Stimulated activated CD4-positive, alpha-beta T cell treated with anti-CD3 and anti-CD28 coated beads, Interleukin-15, amount 100 ng/mL, for 24 hours (primary cell): ENCODE measurements at regions not wholly inside any gene's neighbourhood (a gene's known extent, or its start where the extent isn't known, plus 50 kb on each side); places are given as distances from the start of the nearest gene placed in this dataset.

Source experiments
- DNase-seq: peaks from one replicate; pipeline ENCODE4 v3.0.0-alpha.2; 2020

GRCh38 chr2:15735484-15736326, 144.0 kb downstream of the DDX1 start:
- DNase-seq, result no peak

DNA sequence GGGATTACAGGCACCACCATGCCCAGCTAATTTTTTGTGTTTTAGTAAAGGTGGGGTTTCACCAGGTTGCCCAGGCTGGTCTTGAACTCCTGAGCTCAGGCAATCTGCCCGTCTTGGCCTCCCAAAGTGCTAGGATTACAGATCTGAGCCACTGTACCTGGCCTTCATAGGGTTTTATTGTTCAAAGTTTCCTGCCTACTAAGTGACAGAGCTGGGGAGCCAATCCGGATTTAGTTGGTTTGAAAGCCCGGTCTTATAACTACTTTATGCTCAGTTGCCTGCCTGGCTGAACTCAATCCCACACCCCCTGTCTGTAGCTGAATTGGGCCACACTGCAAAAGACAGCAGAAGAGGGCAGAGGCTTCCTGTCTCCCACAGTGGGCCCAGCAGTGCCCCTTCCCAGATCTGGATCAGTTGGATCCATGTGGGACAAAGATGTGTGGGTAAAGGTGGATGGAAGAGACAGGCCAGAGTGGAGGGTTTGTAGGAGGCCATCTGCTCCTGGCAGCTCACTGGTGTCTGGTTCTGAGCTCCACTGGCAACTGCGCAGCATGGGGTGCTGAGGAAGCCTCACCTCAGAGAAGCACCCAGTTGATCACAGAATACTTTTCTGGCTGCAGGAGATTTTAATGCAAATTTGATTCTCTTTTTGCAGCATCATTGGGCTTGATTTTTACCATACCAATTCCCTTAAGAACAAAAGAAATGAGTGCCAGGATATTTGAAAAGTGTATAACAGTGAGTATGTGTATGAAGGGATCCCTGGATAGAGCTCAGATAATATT, 144.9 kb downstream of the DDX1 start:
- DNase-seq, result no peak

GRCh38 chr2:15737314-15738224, 145.9 kb downstream of the DDX1 start:
- DNase-seq, result no peak

DNA sequence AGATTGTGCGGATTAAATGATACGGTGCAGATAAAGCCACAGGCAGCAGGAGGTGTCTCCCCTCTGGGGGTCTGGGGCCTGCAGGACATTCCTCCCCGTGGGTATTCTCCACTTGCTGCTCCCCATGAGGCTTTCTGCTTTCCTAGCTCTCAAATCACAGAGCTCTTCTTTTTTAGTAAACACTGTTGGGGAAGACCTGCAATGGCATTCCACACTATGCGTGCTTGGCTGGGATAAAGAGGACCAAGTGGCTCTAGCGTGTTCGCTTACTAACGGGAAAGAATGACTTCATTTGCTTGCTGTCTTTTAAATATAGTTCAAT, 146.5 kb downstream of the DDX1 start:
- no peak for DNase-seq

- DNase-seq, result no peak
These were observed 147.3 kb downstream of the DDX1 start for GRCh38 chr2:15738943-15739342.

- no peak for DNase-seq
These were observed 153.2 kb downstream of the DDX1 start for GRCh38 chr2:15744820-15745219.

DNA sequence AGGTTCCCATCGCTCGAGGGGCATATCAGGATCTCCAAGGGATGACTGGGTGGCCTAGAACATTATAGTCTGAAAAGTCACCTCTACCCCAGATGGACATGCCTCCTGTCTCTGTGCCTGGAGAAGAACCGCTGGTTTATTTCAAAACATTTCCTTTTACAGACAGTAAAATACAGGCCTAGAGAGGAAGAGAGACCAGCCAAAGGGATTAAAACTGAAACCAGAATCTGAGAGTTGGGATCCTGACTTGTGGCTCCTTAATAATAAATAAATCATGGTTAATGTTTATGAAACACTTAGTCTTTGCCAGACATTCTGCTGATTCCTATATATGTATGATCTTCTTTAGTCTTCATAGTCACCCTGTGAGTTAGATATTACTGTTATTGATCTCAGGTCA, 153.7 kb downstream of the DDX1 start:
- DNase-seq, result no peak

DNA sequence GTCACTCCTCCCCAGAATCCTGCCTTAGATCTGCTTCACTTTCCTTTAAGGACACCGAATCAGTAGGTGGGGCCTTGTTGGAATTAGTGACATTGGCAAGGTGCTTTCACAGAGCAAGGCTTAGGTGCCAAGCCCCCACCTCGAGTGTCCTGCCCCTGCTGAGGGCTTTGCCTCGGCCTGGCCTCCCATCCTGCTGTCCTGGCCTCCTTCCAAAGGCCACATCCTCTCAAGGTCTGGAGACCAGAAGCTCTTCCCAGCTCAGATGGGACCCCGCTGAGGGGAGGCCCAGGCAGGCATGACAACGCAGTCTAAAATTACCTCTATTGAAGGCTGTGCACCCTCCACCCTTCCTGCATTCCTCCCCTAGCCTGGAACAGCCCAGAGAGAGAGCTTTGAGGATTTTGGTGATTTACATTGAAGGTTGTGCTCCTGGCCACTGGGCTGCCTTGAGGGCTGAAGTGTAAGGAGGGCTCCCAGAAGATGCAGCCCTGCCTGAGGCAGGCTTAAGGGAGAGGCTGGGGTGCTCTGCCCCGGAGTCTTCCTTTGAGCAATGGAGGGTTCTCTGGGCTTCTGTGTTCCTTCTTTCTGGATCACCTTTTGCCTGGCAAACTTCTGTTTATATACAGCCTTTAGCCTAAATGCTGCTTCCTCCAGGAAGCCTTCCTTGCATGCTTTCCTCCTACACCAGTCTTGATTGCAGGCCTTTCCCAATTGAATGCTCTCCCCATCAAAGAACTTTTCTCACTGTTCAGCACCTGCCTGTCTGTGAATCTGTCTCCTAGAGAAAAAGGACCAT, 154.4 kb downstream of the DDX1 start:
- DNase-seq, result no peak

DNA sequence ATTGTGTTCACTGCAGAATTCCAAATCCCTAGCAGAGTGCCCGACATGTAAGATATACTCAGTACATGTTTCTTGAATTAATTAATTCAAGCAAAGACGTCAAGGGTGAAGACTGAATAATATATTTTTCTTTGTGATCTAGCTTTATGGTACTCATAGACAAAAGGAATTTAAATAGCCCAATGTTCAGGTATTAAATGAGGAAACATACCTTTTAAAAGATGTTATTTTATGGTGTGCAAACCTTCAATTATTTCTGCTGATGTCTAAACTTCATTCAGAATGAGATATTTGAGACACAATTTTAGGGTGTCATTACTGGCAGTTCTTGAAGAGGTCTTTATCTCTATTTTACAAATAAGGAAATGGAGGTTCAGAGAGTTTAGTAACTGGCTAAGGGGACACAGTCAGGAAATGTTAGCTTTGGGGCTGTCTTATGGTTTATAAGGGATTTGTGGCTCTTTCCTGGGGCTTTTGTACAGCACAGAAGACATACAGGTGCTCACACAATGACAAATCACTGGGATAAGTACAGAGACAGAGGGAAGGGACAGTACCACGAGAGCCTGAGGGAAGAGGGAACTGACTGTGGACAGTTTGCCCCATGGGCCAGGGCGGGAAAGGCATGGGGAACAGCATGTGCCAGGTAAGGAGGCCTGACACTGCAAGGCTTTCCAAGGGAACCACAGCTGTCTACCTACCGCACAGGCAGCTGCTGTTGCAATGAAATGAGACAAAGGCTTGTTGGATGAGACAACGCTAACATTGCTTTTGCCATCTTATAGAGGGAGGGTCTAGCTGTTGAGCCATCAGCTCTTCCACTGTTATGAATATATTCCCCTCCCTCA, 155.3 kb downstream of the DDX1 start:
- no peak for DNase-seq

DNA sequence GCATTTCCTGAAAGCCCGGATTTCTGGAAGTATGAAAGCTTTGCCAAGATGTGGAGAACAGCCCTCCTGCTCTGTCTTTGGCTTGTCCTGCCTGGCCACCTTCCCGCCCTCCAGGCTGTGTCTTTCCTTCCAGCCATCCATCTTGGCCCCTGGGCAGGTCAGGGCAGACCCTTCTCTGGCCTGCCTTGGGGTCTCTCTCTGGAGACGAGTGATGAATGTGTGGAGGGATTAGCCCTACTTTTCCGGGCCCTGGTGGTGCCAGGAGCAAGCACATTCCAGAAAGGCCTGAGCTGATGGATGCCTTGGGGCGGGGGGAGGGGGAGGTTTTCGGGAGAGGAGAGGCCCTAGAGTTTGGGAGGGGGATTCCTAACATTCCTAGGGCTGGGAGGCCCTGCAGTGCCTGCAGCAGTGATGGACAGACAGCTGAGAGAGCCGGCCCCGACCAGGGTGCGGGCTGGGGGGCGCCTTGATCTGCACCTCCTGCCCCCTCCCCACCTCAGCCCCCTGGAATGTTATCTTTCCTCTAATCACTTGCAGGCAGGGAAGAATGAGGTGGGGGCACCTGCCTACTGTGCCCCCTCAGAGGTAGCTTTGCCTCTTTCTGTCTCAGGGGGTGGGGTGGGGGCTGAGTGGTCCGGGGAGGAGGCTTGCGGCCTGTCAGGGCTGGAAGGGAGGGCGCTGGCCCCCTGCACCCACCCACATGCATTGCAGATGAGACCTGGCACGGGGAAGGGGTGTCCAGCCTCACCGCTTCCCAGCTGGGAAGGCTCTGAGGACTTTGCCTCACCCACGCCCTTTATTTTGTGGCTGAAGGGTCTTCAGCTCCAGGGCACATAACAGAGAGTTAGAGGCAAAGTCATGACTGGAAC, 156.2 kb downstream of the DDX1 start:
- DNase-seq, result no peak

DNA sequence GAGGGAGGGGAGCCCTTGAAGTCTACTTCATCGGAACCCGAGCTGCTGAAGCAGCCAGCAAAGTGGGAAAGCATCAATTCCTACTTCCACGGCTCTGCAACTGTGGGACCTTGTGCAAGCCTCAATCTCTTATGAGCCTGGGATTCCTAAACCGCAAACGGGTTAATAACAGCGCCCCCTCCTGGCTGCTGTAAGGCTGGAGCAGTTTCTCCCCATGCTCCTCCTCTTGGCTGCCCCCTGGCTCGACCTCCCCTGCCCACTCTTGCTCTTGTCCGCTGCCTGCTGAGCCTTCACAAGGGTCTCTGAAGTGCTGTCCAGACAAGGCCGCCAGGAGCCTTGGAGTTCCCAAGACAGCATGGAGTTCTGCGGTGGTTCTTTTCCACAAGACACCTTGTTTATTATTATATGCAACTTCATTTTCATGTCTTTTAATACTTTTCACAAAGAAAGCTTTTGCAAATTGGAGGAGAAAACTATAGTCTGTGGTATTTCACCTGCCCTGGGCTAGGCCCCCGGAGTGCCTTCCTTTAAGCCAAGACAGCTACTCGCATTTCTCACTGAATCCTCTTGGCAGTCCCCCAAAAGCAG, 157.2 kb downstream of the DDX1 start:
- peak; percentile 21 for DNase-seq

- DNase-seq, result no peak
These were observed 158.1 kb downstream of the DDX1 start for GRCh38 chr2:15749460-15750432.

DNA sequence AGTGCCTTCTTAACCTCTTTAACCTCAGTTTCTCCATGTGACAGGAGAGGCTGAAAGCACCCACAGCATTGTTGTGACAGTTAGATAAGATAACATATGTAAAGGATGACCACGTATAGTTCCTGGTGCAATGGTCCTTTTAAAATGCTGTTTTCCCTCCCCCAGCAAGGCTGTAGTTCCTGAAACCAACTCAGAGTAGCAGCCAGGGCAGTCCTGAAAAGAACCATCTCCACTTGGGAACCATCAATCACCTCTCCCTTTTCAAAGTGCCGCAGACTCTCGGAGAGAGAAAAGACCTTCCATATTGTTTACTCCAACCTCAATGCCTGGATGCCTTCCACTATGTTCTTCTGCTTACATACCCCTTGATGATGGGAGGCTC, 158.8 kb downstream of the DDX1 start:
- DNase-seq, result no peak

DNA sequence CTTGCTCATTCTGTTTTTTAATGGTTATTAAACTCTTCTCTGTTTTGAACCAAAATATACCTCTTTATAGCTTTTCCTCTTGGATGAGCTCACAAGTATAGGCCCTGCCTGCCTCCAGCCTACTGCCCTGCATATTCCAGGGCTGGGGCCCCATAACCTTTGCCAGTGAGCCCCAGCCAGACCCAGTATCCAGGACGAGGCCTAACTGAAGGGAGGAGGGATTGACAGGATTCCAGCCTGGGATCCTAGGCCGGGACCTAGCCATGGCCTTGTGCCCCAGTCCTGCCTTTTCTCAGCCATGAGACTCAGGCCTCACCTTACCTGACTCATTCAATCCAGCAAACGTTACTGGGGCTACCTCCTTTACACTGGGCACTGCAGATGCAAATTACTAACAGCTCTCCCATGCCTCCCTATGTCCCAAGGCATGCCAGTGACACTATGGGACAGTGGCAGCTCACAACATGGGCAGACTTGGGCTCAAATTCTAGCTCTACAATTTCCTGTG, 159.2 kb downstream of the DDX1 start:
- no peak for DNase-seq

DNA sequence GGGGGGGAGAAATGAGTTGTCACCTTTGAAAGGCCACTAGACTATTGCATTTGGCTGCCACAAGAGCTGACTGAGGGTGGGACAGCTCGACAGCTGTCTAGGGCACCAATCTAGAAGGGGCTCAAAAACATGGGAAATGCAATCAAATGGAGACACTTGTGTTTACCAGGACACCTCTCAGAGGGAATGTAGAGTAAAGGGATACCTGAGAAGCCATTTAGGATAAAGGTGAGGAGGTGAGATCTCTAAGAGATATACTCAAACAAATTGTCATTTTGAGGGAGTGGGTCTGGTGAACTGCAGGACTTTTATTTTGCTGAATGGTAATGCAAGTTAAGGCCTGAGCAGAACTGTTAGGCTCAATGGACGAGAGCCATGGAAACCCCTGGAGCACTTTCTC, 159.8 kb downstream of the DDX1 start:
- DNase-seq, result no peak

- no peak for DNase-seq
These were observed 161.0 kb downstream of the DDX1 start for GRCh38 chr2:15752552-15753232.

DNA sequence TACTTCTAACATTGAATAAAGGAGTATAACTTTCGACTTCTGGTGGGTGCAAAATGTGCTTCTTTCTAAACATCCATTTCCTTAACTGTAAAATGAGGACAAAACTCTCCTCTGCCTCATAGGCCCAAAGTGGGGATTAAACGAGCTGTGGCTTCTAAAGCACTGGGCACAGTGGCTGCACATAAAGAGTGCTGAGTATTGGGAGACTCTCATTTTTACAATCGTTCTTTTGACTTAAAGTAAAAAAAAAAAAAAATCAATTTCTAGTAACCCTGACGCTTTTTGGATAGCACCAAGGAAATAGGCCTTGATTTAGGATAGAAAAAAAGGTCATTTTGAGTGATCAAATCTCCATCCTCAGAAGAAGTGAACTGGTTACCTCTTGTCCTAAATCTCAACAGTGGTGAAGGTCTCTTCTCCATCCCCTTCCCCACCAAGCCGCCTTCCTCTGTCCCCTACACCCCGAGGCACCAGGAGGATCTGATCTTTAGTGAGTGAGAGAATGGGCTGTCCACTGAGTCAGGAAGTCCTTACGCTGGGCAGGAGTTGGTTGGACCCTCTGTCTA, 161.6 kb downstream of the DDX1 start:
- no peak for DNase-seq
